DMS79 (cell line): ENCODE measurements at regions not wholly inside any gene's neighbourhood (a gene's known extent, or its start where the extent isn't known, plus 50 kb on each side); places are given as distances from the start of the nearest gene placed in this dataset.
"Not testable (repeated sequence)": the region's sequence is repeated elsewhere in the genome, so short reads cannot be mapped to it uniquely, and the experiment has no call there.

Experiments used
- DNase-seq: peaks from one replicate; lab custom pipeline; 2025; lab: John Stamatoyannopoulos, UW

DNA sequence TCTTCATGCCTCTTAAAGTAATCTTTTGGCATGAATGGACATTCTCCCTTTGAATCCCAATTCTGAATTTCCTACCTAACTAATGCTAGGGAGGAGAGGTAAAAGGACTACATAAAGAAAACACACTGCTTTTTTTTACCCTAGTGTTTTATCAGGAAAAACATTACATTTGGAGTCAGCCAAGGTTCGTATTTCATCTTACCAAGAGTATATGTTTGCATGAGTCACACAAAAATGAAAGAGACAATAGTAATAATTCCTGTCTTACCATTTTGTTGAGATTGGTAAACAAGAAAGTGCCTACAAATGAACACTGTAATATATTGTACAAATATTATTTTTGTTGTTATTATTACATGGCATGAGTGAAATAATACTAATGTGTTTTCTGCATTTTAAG lies 112.9 kb upstream of the WARS2 start:
- DNase-seq = no peak

DNA sequence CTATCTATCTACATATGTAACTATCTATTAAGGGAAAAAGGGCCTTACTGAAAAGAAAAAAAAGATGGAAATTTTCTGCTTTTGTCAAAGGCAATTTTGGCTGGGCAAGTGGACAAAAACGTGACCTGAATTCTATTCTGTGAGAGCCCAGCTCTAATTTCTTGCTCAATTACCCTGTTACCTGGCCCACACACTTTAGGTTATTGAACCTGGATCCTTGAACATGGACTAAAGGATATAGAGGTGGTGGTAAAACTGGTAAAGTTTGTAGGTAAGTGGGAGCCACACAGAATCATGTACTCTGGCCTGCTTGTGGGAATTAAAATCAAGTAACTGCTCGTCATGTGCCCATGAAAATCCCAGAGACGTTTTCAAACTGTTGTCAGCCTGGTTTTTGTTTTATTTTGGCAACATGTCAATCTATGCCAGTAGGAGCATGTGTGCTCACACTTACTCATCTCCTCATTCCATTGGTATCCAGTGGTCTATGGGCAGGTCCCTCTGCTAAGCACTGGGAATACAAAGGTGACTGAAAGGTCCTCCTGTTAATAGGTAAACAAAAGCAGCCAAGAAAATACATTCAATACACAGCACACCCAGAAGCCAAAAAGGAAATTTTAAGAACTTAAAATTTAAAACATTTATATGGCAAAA lies 113.7 kb upstream of the WARS2 start:
- DNase-seq = no peak

DNA sequence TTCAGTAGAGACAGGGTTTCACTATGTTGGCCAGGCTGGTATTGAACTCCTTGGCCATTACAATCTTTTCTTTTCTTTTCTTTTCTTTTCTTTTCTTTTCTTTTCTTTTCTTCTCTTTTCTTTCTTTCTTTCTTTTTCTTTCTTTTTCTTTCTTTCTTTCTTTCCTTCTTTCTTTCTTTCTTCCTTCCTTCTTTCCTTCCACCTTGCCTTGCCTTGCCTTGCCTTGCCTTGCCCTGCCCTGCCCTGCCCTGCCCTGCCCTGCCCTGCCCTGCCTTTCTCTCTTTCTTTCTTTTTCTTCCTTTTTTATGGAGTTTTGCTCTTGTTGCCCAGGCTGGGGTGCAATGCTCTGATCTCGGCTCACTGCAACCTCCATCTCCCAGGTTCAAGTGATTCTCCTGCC lies 112.5 kb upstream of the HAO2 start:
- DNase-seq = not testable (repeated sequence)

DNA sequence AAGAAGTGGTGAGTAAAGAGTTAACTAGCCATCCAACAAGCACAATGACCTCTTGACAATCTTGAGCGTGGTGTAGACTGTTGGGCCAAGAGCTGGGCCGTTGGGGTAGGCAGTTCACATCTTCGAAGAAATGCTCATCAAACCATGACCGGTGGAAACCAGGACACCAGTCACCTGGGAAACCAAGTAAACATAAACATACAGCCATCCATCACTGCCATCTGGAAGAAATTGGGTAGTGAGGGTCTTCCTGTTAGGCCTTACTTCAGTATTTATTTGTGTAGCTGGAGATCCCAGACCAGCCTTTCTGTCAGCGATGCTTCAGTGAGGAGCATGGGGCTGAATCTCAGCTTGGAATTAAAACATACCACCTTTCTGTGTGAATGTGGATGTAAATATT lies 108.1 kb upstream of the HAO2 start:
- no peak for DNase-seq

DNA sequence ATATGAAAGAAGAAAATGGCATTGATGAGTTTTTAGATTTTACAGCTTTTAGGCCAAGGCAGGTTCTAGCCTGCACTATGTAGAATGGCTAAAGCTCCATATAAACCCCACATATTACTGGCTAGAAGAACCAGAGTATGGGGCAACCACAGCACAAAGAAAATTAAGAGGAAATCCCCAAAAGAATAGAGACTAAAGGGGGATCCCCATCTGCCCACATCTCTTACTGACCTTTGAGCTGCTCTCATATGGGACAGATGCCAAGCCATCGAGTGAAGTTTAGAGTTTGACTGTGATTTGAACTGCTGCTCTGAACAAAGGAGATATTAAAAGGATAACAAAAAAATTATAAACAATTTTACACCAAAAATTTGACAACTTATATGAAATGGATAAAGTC lies 102.2 kb upstream of the HAO2 start:
- DNase-seq = no peak

DNA sequence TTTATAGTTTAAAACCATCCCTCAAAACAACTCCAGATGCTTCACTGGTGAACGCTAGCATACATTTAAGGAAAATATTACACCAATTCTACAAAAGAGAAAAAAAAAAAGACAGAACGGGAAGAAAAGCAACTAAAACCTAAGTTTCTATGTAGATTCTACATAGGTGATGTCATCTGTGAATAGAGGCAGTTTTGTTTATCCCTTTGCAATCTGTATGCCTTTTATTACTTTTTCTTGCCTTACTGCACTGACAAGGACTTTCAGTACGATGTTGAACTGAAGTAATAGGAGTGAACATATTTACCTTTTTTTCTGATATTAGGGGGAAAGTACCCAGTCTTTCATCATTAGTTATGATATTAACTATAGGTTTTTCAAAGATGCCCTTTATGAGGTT lies 101.7 kb upstream of the HAO2 start:
- no peak for DNase-seq

DNA sequence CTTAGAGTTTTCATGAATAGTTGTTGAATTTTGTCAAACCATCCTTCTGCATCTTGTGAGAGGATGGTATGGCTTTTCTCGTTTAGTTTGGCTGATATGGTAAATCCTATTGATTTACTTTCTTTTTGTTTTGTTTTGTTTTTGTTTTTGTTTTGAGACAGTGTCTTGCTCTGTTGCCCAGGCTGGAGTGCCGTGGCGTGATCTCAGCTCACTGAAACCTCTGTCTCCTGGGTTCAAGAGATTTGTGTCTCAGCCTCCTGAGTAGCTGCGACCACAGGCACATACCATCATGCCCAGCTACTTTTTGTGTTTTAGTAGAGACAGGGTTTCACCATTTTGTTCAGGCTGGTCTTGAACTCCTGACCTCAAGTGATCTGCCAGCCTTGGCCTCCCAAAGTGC lies 101.3 kb upstream of the HAO2 start:
- DNase-seq = not testable (repeated sequence)

DNA sequence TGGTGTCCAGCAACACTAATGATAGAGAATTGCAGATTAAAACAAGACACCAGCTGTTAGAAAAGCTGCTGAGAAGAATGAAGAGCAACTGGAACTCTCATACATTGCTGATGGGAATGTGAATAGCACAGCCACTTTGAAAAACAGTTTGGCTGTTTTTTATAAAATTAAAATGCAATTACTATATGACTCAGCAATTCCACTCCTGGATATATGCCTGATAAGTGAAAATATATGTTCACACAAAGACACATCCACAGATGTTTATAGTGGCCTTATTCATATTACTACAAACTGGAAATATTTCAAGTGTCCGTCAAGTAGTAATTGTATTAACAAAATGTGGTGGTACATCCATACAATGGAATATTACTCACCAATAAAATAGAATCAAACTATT lies 99.7 kb upstream of the HAO2 start:
- no peak for DNase-seq

DNA sequence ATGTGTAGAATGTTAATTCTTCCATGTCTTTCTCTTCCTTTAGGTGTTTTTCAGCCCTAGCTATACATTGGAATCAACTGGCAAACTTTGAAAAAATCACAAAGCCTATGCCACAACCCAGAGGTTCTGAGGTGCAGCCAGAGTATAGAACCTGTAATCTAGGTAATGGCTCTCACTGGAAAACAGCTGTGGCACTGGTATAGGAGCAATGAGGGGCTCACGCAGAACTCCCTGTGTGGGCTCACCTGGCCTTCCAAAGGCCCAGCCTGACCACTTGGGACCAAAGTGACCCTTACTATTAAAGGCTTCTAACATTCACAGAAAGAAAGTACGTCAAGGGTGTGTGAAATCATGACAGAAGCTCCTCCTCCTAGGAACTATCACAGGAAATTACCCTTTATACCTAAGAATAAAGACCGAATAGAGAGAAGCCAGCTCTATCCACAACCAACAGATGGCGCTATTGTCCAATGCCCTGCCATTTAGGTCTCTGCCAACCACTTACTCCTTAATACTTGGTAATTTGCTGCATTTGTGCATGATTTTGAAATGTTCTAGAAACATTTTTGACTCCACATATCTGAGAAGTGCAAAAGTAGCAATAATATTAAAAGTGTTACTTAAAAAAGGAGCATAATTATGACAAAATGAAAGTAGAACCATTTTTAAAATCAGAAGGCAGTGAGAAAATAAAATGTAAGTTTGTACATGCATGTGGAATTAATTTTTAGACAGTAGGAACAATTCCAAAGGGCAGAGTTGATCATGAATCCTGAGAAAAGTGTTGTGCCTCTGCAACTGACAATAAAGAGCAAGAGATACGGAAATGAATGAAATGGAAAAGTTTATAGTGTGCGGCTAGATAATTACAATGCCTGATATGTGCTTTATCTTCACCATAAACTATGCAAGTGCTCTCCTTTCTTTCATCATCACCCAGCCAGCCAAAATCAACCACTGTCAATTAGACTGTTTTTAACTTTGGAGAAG lies 93.1 kb upstream of the HAO2 start:
- no peak for DNase-seq

DNA sequence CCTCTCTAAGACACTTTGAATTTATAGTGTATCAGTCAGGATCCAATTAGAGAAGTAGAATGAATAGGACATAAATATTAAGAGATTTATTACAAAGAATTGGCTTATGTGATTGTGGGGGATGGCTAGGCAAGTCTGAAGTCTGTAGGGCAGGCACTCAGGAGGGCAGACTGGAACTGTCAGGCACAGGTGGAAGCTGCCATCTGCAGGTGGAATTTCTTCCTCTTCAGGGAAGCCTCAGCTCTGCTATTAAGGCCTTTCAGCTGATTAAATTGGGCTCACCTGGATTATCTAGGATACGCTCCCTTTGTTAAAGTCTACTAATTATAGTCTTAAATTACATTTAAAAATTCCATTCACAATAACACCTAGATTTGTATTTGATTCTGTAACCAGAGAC lies 92.0 kb upstream of the HAO2 start:
- peak; percentile 2 for DNase-seq

DNA sequence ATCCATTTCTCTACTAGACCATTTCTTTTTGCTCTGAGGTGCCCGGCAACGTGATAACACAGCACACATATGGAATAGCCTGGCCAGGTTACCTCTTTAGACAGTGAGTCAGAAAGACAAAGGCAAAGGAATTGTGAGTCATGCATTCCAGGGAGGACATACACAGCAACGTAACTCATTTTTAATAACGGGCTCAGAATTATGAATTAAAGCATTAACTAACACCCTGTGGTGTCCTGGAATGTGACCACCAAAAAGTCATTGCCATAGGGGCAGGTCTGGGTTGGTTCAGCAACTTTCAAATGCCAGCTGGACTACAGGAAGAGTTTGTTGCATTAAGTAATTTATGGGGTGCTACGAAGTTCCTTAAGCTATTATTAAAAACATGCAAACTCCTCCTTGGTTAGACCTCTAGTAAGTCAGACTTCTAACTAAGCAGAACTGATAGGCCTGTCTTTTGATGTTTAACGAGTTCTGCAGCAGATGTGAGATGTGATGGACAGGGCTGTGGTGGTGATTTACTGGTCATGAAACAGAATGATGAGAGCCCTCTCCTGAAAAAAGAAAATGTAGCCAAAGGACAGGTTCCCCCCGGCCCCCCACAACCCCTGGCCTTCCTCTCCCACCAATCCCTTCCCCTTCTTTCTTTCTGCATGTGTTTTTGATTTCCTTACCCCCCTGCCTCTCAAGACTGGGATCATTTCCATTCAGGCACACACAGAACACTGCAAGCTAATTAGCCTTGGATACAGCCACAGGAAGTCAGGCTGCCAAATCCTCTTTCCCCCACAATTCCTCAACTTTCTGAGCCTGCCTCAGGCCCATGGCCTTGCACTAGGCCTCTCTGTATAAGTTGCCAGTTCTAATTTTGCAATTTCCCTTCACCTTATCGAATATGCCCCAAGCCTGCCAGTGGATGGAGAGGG lies 88.9 kb upstream of the HAO2 start:
- no peak for DNase-seq

DNA sequence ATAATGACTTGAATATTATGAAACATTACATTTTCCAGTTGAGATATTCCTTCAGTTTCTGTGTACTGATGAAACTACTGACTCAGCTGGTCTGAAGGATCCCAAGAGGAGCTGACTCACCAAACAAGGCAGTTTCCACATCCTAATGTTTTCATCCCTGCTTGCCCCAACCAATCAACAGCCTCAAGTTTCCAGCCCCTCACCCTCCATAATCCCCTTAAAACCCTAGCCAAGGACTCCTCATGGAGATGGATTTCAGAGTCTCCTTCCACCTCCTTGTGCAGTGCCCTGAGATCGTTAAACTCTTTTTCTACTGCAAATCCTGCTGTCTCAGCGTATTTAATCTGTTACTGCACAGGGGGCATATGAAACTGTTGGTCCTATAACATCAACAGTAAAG lies 83.1 kb upstream of the HAO2 start:
- peak; percentile 23 for DNase-seq

DNA sequence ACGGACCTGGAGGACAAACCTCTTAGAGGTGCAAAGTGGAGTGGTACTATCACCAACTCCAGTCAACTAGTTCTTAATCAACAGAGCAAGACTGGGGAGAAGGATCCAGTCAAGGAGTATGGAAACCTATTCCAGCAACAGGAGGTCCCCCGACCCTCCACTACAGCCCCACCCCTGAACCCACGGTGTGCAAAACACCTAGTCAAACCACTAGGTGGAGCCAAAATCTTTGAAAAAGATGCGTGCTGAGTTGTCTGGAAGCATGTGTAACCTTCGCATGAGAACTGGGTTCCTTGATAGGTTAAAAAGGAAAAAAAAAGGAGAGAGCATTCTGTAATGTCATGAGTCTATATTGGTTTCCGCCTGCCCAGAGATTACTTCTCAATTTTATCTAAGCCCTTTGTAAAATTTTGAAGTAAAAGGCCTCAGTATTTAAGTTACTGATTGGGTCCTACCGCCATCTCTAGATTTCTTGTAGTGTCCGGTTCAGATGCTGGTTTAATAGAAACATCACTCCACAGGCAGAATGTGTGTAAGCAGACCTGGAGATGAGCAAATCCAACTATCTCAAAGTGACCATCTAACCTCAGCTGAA lies 81.9 kb upstream of the HAO2 start:
- DNase-seq = peak; percentile 6

DNA sequence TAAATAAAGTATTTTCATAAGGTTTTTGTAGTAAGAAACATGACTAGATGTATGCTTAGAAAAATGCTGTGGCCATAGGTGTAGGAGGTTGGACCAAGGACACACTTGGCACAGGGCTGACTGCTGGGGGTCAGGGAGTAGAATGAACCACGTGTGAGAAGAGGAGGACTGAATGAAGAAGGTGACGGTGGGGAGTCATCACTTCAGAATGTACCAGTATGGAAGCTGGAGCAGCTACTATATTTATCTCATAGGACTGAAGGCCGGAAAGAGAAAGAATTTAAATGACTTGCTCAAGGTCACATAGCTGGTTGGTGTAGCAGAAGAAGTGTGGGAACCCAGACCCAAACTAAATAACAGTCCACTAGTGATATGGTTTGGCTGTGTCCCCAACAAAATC lies 79.8 kb upstream of the HAO2 start:
- DNase-seq = no peak

DNA sequence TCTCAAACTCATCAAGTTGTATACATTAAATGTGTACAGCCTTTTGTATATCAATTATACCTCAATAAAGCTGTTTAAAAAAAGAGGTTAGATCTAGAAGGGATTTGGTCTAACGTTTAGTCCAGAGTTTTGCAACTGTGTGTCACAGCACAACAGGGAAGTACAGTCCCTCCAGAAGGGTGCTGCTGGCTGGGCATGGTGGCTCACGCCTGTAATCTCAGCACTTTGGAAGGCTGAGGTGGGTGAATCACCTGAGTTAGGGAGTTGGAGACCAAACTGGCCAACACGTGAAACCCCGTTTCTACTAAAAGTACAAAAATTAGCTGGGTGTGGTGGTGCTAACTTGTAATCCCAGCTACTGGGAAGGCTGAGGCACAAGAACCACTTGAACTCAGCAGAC lies 78.3 kb upstream of the HAO2 start:
- DNase-seq = no peak

DNA sequence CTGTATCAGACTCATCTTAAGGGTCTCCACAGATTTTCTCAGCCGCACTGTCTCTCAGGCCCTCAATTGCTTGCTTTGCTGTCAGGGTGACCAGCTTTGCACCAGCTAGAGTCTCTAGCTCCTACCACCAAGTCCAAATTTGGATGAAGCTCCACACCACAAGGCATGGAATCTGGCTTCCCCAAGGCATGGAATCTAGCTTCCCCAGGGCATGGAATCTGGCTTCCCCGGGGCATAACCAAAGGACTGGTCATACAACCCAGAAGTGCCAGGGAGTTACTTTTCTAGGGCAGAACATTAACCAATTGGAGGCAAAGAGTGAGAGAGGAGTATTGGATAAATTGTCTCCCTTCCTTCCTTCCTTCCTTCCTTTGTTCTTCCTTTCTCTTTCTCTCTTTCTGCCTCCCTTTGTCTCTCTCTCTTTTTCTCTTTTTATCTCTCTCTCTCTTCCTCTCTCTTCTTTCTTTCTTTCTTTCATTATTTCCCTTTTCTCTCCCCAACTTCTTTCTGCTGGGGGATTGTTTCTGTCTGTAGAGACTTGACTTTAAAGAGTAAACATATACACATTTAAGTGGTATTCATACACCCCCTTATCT lies 76.9 kb upstream of the HAO2 start:
- no peak for DNase-seq

DNA sequence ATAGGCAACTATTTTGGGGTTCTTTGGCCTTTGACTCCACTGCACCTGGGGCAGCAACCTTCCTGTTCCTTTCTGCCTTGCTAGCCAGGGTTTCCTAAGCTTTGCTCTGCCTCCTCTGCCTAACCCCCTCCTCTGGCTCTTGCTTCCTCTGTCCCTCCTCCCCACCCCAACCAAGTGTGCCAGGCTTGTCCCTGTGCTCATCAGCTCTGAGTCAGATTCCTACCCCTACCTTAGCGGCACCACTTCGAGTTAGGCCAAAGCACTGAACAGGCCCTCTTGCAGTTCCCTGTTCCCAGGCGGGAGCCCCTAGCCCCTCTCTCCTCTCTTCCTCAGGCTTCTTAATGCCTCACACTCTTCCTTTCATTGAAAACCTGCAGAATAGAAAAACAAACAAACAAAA lies 74.8 kb upstream of the HAO2 start:
- DNase-seq = no peak

DNA sequence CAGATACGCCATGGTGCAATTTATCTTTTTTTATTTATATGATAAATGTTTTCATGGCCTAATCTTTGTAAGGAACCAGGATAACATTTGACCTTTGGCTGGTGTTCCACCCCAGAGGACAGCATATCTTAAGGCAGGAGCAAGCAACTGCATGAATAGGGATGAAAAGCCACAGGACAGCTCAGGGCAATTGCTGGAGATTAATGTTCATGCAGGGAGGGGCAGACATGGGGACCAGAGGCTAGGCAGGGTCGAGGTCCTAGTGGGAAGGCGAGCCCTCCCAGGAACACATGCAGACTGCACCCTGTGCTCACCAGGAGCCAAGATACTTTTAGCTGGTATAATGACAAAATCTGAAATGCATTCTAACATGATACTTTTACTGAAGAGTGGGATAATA lies 74.4 kb upstream of the HAO2 start:
- no peak for DNase-seq

DNA sequence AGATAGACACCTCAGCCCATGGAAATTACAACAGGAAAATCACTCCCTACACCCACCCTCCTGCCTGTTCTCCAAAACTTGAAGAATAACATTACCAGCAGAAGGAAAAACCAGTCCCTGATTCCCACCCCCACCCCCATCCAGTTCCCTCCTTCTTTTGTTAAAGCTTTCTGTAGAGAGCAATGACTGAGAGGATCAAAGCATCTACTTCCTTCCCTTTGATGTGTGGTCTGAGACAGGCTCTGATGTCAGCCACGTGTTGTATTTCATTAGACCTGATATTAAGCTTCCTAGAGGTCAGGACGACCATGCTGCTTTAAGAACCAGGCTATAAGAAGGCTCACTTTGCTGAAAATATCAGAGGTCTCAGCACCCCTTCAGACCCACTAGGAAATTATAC lies 73.9 kb upstream of the HAO2 start:
- DNase-seq = no peak

DNA sequence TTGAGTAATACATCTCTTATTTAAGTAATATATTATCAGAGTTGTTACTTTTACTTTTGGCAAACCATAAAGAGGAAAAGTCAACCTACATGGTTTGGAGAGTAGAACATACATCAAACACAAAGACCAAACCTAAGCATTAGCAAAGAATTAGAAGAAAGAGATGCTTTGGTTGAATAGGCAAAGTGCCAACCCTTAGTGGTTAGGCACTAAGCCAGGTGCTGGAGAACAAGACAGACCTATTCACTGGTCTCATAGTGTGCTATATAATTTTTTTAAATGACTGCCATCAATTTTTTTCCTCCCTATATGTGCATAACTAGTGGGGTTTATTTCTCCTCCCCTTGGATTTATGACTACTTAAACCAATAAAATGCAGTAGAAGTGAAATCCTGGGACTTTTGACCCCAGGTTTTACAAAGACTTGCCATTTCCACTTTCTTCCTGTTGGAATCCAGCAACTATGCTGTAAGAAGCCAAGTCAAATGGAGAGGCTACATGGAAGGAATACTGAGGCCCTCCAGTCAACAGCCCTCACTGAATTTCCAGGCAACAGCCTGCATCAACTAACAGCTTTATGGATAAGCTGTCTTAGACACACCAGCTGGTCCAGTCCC lies 69.8 kb upstream of the HAO2 start:
- peak; percentile 47 for DNase-seq

DNA sequence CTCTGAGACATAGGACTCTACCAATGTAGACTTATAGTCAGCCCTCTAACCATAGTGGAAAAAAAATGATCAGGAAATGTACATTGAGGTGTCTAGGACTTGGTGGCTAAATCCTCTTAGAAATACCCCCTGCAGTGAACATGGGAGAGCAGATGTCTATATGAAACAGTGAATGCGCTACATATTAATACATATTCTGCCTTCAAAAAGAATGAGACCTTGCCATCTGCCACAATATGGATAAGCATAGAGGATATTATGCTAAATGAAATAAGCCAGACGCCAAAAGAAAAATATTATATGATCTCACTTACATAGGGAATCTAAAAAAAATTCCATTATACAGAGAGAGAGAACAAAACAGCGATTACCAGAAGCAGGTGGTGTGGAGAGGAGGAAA lies 66.6 kb upstream of the HAO2 start:
- no peak for DNase-seq
